H9 (cell line): ENCODE measurements at regions not wholly inside any gene's neighbourhood (a gene's known extent, or its start where the extent isn't known, plus 50 kb on each side); places are given as distances from the start of the nearest gene placed in this dataset.

ENCODE experiments used
- DNase-seq: peaks from one replicate; pipeline ENCODE4 v3.0.0-alpha.2; 2017
- H2AFZ ChIP-seq: one replicate; pipeline ENCODE4 v1.6.1; 2013; ENCODE audit warnings: mild to moderate bottlenecking, low read length, control low read depth, moderate library complexity
- H2AK5ac ChIP-seq: 2 replicates; pipeline ENCODE4 v1.6.1; 2013; ENCODE audit warnings: low read length, control low read depth, mixed read lengths; ENCODE audit not compliant: insufficient read length
- H2BK120ac ChIP-seq: one replicate; pipeline ENCODE4 v1.6.1; 2013; ENCODE audit warnings: low read depth, mild to moderate bottlenecking, low read length, control low read depth, inconsistent platforms; ENCODE audit not compliant: poor library complexity, severe bottlenecking
- H2BK12ac ChIP-seq: 2 replicates; pipeline ENCODE4 v1.6.1; 2013; ENCODE audit warnings: low read length, control low read depth, mixed read lengths, low read depth; ENCODE audit not compliant: insufficient read length
- H2BK15ac ChIP-seq: 2 replicates; pipeline ENCODE4 v1.6.1; 2013; ENCODE audit warnings: low read depth, low read length, control low read depth
- H2BK20ac ChIP-seq: one replicate; pipeline ENCODE4 v1.6.1; 2013; ENCODE audit warnings: low read depth, mild to moderate bottlenecking, low read length, control low read depth, inconsistent platforms; ENCODE audit not compliant: poor library complexity, severe bottlenecking
- H2BK5ac ChIP-seq: 2 replicates; pipeline ENCODE4 v1.6.1; 2013; ENCODE audit warnings: low read length, control low read depth, mixed read lengths; ENCODE audit not compliant: insufficient read length
- H3K14ac ChIP-seq: 2 replicates; pipeline ENCODE4 v1.6.1; 2013; ENCODE audit warnings: low read length, control low read depth; ENCODE audit not compliant: insufficient read depth
- H3K18ac ChIP-seq: 2 replicates; pipeline ENCODE4 v1.6.1; 2013; ENCODE audit warnings: low read depth, mild to moderate bottlenecking, mixed read lengths, low read length, control low read depth; ENCODE audit not compliant: insufficient read length
- H3K23ac ChIP-seq: 2 replicates; pipeline ENCODE4 v1.6.1; 2013; ENCODE audit warnings: low read length, control low read depth, mixed read lengths, low read depth; ENCODE audit not compliant: insufficient read length
- H3K23me2 ChIP-seq: 2 replicates; pipeline ENCODE4 v1.6.1; 2013; ENCODE audit warnings: low read depth, mild to moderate bottlenecking, mixed read lengths, low read length, control low read depth; ENCODE audit not compliant: insufficient read length, poor library complexity, severe bottlenecking
- H3K27ac ChIP-seq: 2 replicates; pipeline ENCODE4 v1.5.1; 2013; ENCODE audit warnings: low read length, control low read depth, mixed read lengths, low read depth; ENCODE audit not compliant: insufficient read length
- H3K27me3 ChIP-seq: 2 replicates; pipeline ENCODE4 v1.6.1; 2013; ENCODE audit warnings: low read length, control low read depth, inconsistent platforms; ENCODE audit not compliant: insufficient read depth
- H3K4ac ChIP-seq: 2 replicates; pipeline ENCODE4 v1.6.1; 2013; ENCODE audit warnings: low read depth, mild to moderate bottlenecking, control low read depth, inconsistent platforms, low read length, moderate library complexity
- H3K4me1 ChIP-seq: 2 replicates; pipeline ENCODE4 v1.6.1; 2013; ENCODE audit warnings: low read length, control low read depth, inconsistent platforms; ENCODE audit not compliant: insufficient read depth
- H3K4me2 ChIP-seq: 2 replicates; pipeline ENCODE4 v1.6.1; 2013; ENCODE audit warnings: low read length, control low read depth, mixed read lengths; ENCODE audit not compliant: insufficient read length, insufficient read depth
- H3K56ac ChIP-seq: 2 replicates; pipeline ENCODE4 v1.6.1; 2013; ENCODE audit warnings: low read depth, mild to moderate bottlenecking, mixed read lengths, low read length, control low read depth; ENCODE audit not compliant: insufficient read length
- H3K79me1 ChIP-seq: 2 replicates; pipeline ENCODE4 v1.6.1; 2013; ENCODE audit warnings: low read depth, mild to moderate bottlenecking, moderate library complexity, low read length, control low read depth, inconsistent platforms; ENCODE audit not compliant: insufficient read depth, poor library complexity, severe bottlenecking
- H3K79me2 ChIP-seq: 2 replicates; pipeline ENCODE4 v1.6.1; 2013; ENCODE audit warnings: low read length, control low read depth, inconsistent platforms; ENCODE audit not compliant: insufficient read depth
- H3K9ac ChIP-seq: 2 replicates; pipeline ENCODE4 v1.6.1; 2013; ENCODE audit warnings: low read length, control low read depth, mixed read lengths; ENCODE audit not compliant: insufficient read length; ENCODE audit errors: extremely low read depth
- H3K9me3 ChIP-seq: one replicate; pipeline ENCODE4 v1.6.1; 2013; ENCODE audit warnings: low read depth, low read length, inconsistent platforms; ENCODE audit not compliant: control insufficient read depth
- H3T11ph ChIP-seq: one replicate; pipeline ENCODE4 v1.6.1; 2013; ENCODE audit warnings: mild to moderate bottlenecking, low read length, control low read depth, inconsistent platforms
- H4K20me1 ChIP-seq: one replicate; pipeline ENCODE4 v1.6.1; 2013; ENCODE audit not compliant: control insufficient read depth, insufficient read length, insufficient read depth
- H4K5ac ChIP-seq: 2 replicates; pipeline ENCODE4 v1.6.1; 2013; ENCODE audit warnings: low read depth, mild to moderate bottlenecking, mixed read lengths, low read length, control low read depth; ENCODE audit not compliant: insufficient read length
- H4K8ac ChIP-seq: replicated peaks from 2 replicates; pipeline ENCODE4 v1.6.1; 2013; ENCODE audit warnings: low read length, control low read depth, mixed read lengths, low read depth; ENCODE audit not compliant: insufficient read length
- H4K91ac ChIP-seq: 2 replicates; pipeline ENCODE4 v1.6.1; 2013; ENCODE audit warnings: low read depth, mild to moderate bottlenecking, moderate library complexity, mixed read lengths, low read length, control low read depth; ENCODE audit not compliant: insufficient read length
- H3K27ac Mint-ChIP-seq, 3 experiments: 2 replicates in 2 of 3; 3 replicates in 1 of 3; pipeline ENCODE4 v1.8.0; 2020 to 2021; ENCODE audit warnings: mixed read lengths in 3 of 3, mild to moderate bottlenecking in 1 of 3, moderate library complexity in 1 of 3
- H3K27me3 Mint-ChIP-seq: 2 replicates; pipeline ENCODE4 v1.8.0; 2021; ENCODE audit warnings: low read depth, mild to moderate bottlenecking, moderate library complexity, mixed read lengths
- H3K36me3 Mint-ChIP-seq, 3 experiments: 2 replicates in 2 of 3; 3 replicates in 1 of 3; pipeline ENCODE4 v1.8.0; 2020 to 2021; ENCODE audit warnings: low read depth in 3 of 3, mixed read lengths in 3 of 3; ENCODE audit not compliant: insufficient read depth in 1 of 3
- H3K4me1 Mint-ChIP-seq, 2 experiments: 2 replicates each; pipeline ENCODE4 v1.8.0; 2020; ENCODE audit warnings: mixed read lengths in 2 of 2
- H3K4me3 Mint-ChIP-seq, 2 experiments: 2 replicates in 1 of 2; 3 replicates in 1 of 2; pipeline ENCODE4 v1.8.0; 2020 to 2021; ENCODE audit warnings: mild to moderate bottlenecking in 2 of 2, mixed read lengths in 2 of 2, moderate library complexity in 1 of 2
- H3K9me3 Mint-ChIP-seq, 2 experiments: 2 replicates in 1 of 2; 3 replicates in 1 of 2; pipeline ENCODE4 v1.8.0; 2020; ENCODE audit warnings: mild to moderate bottlenecking in 2 of 2, mixed read lengths in 2 of 2, moderate library complexity in 1 of 2
- CTCF ChIP-seq: fragments of 200-600 bp; sonication (generic); conservative IDR thresholded peaks from 3 replicates; pipeline ENCODE4 v1.8.0; 2021; ENCODE audit warnings: antibody characterized with exemption, mild to moderate bottlenecking
- WGBS: extraction: QIAGEN DNeasy Blood & Tissue Kit; methylation state at CpG from one replicate; pipeline ENCODE4 v1.1.7; 2013; ENCODE audit warnings: missing lambda C conversion rate, low lambda C conversion rate, mixed read lengths; ENCODE audit not compliant: insufficient read length; ENCODE audit errors: extremely low coverage; 5-methylcytosine and 5-hydroxymethylcytosine counted together

- no peaks in the 10 kb centered on the region for H3K36me3 Mint-ChIP-seq
- H3K4ac ChIP-seq = no peak overlapping the region
- no peaks in the 10 kb centered on the region for H3K9me3 ChIP-seq
- H3K4me1 Mint-ChIP-seq = peaks cover 0 to 3% of the 10 kb centered on the region in 2 experiments; a peak in 1 of 4 replicates
- H2BK15ac ChIP-seq = no peak overlapping the region
- no peak overlapping the region for H3K56ac ChIP-seq
- peak overlapping the region; percentile 14 for H4K5ac ChIP-seq
- no peak overlapping the region for H3K9ac ChIP-seq
- H2AFZ ChIP-seq = no peak overlapping the region
- no peaks in the 10 kb centered on the region for H3K4me1 ChIP-seq
- no peak overlapping the region for H4K8ac ChIP-seq
- no peak overlapping the region for H3K4me2 ChIP-seq
- H4K91ac ChIP-seq = no peak overlapping the region
- no peaks in the 10 kb centered on the region for H3K27me3 ChIP-seq
- no peak overlapping the region for H2BK120ac ChIP-seq
- H3K27me3 Mint-ChIP-seq = peaks cover 2% of the 10 kb centered on the region; the same call in 1 of the 2 replicates
- TF ChIP-seq CTCF = no peak
- H3K79me1 ChIP-seq = no peaks in the 10 kb centered on the region
- H3K18ac ChIP-seq = no peak overlapping the region
- H3K4me3 Mint-ChIP-seq = no peak overlapping the region
- no peak overlapping the region for H3K23ac ChIP-seq
- no peak overlapping the region for H2AK5ac ChIP-seq
- H2BK12ac ChIP-seq = no peak overlapping the region
- H3K9me3 Mint-ChIP-seq = no peaks in the 10 kb centered on the region
- no peak overlapping the region for H3K27ac ChIP-seq
- no peak overlapping the region; the same call in 1 of the 2 replicates for H3K14ac ChIP-seq
- no peak for DNase-seq
- no peak overlapping the region for H2BK20ac ChIP-seq
- no peaks in the 10 kb centered on the region for H3K23me2 ChIP-seq
- WGBS = no CpG with 5 or more reads among the region's 1 CpG
- no peak overlapping the region for H2BK5ac ChIP-seq
- no peaks in the 10 kb centered on the region for H3K79me2 ChIP-seq
- H3T11ph ChIP-seq = no peak overlapping the region
- H3K27ac Mint-ChIP-seq = no peak overlapping the region
- no peaks in the 10 kb centered on the region for H4K20me1 ChIP-seq
These were observed 176.1 kb upstream of the PHYHIPL start for GRCh38 chr10:59000162-59000825.
